Activated CD4-positive, alpha-beta T cell treated with anti-CD3 and anti-CD28 coated beads, Interleukin-2, amount 50 U/mL, for 24 hours (primary cell): ENCODE measurements at regions not wholly inside any gene's neighbourhood (a gene's known extent, or its start where the extent isn't known, plus 50 kb on each side); places are given as distances from the start of the nearest gene placed in this dataset.

Source experiments
- DNase-seq, 2 donors: peaks; one replicate each; pipeline ENCODE4 v3.0.0-alpha.2; 2020; ENCODE audit warnings: low read depth in 1 of 2, low spot score in 1 of 2

DNA sequence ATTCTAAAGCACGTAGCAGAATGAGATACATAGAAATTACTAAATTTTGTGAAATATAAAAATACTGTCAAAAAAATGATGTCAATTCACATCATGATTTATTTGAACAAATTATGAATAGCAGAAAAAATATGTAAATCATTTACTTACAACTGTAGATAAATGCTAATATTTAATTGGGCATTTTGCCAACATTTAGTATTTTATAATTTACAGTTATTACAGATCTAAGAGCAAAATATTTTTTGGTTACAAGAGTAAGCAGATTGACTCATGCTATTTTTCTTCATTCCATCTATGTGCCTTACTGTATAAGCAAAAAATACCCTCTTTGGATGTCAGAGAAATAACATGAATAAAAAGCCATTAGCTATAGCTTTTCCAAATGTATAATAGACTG, 282.3 kb upstream of the RGS18 start:
- no peak for DNase-seq

DNA sequence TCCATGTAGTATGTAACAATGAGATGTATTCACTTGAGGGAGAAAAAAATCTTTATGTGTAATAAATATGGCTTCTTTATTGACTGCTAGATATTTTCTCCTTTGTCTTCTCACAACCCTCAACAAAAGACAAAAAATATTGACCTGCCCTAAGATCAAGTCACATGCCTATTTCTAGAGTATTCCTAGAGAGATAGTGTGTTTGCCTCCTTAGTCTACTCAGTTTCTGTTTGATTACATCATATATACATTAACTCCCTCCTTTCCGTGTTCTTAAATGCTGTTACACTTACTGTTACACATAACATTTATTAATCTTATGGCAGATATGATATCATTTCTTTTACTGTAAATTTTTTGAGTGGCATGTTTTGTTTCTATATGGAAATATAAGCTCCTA, 281.6 kb upstream of the RGS18 start:
- DNase-seq, result no peak

DNA sequence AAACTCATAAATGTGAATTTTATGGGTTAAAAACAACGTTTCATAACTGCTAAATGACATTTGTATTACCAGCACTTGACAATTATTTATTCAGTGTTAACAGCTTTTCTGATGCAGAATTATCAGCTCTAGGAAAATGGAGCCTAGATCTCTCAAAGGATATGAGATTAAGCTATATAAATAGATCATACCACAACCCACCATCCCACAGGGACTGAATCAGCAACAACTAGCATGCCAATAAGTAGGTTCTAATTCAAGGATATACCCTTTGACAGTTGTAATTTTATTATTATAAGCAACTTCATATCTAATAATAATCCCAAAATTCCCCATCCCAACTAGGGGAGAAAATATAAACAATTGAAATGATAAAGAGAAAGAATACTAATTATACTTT, 275.4 kb upstream of the RGS18 start:
- DNase-seq, result no peak

DNA sequence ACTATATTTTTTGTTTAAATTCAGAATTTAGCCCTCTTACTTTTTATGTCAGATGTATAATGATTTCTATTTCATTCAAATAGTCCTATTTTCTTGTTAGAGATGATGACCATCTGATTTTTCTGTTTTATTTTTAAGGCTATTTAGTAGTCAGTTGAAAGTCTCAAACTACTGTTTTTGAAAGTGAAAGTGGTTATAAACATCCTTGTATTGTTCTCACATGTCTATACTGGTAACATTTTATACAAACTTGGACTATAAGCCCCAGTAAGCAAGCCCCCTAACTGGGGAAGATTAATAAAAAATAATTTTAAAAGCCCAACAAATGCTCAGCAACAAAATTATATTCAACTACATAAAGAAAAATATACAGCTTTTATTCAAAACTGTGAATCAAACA, 271.3 kb upstream of the RGS18 start:
- DNase-seq, result no peak

DNA sequence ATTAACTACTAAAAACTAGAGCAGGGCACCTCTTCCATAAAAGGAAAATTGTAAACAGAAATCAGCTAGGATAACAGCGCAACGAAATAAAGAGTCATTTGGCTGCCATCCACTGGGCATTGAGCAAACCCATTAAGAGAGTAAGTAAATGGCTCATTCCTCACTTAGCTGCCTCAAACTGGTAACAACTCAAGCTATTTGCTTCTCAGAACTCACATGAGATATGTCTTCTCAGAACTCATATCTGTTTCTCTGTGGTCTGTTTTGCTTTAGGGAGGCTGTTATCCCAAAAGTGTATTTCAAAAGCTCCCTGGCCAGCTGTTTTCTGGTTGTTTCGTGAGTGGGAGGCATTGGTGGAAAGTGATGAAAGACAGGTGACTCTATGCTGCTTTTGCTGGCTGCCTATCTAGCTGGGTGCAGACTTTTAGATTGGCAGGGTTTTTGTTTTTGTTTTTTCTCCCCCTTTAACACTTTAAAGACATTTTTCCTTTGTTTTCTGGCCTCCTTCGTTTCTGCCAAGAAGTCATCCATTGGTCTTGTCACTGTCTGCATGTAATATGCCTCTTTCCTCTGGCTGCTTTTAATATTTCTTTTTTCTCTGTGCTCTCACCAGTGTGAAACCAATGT, 269.2 kb upstream of the RGS18 start:
- DNase-seq, result no peak

DNA sequence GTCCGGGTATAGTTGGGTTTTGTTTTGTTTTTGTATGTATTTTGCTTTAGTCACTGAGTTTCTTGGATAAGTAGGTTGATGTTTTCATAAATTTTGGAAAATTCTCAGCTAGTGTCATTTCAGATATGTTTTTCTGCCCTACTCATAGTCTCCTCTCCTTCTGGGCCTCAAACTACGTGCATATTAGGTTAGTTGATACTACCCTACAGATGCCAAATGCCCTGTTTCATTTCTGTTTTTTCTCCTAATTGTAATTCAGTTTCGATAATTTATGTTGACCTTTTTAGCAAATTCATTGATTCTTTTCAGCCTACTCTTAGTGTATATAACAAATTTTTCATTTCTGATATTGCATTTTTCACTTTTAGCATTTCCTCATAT, 268.6 kb upstream of the RGS18 start:
- no peak for DNase-seq

DNA sequence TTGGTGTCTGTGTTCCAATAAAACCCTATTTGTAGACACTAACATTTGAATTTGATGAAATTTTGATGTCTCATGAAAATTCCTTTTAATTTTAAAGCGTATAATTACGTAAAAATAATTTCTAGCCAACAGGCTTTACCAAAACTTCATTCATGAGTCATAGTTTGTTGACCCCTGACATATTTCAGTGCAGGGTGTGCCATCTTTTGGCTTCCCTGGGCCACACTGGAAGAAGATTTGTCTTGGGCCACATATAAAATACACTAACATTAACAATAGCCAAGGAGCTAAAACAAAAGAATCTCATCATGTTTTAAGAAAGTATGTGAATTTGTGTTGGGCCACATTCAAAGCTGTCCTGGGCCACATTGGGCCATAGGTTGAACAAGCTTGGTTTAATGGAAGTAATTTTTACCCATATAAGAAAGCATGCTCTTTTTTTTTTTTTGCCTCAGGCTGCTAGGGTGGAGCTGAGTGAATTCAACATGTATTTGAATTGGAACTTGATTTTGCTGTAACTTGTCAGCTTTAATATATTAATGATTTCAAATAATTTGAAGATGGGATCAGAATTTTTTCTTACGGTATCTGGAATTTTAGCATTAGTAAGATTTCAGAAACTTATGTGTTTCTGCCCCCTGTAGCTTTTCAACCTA, 267.7 kb upstream of the RGS18 start:
- DNase-seq, result no peak

DNA sequence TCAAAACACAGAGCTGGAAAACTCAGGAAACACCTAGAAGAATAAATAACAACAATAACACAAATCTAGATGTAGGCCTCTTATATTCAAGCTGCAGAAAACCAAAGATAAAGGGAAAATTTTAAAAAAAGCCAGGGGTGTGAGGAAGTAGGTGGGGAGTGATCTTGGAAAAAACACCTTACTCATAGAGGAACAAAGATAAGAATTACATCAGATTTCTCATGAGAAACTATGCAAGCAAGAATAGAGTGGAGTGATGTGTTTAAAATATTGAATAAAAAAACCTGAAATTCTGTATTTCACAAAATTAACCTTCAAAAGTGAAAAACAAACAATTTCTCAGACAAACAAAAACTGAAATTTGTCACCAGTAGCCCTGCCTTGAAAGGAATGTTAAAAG, 265.5 kb upstream of the RGS18 start:
- no peak for DNase-seq

DNA sequence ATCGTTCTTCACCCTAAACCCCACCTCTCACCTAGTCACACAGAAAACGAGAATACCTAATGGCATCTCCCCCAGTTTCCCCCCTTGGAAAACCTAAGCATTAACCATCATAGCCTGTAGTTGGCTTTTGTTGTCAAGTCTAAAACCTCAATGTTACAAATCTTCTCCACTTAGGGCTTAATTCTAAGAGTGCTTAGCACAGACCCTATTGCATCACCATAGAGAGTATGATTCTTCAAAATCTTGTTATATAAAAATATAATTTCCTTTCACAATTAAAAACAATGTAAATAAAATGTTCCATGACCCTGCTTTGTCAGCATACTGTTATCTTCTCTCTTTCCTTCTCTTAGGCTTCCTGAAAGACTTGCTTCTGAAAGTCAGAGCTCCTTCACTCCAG, 263.2 kb upstream of the RGS18 start:
- DNase-seq, result no peak

DNA sequence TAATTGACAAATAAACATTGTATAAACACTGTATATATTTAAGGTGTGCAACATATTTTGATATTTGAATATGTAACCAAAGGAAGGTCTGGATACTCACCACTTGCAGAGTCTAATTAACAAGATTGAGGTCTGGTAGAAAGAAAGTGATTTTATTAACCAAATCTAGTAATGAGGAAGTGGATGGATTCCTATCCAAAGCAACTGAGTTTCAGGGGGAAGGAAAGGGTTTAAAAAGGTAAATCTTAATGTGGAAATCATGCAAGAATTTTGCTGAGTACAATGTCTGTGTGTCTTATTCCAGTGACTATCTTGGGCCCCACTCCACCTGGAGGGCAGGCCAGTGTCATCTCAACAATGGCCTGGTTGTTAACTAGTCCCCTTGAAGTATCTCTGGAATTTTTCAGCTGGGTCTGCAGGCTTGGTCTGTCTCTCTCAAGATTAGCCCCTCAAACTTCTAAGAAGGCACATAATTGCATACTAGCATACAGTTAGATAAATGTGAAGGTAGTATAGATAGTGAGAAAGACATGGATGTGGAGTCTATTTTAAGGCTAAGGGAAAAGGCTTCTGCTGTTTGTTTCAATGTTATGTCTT, 262.7 kb upstream of the RGS18 start:
- DNase-seq, result no peak

DNA sequence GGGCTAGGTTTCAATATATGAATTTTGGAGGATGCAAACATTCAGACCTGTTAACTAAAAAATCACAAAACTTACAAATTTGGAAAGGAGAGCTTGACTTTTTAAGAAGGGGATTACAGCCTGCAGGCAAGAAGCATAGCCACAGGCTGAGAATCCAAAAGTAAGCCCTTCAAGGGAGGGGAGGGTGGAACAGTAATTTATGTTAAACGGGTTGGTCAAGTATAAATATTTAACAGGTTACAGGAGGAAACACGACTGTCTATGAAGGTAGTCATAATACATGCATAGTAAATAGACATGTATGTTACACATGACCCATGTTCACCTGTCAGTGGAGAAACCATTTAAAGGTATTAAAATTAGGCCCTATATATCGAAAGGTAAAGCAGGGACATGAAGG, 261.1 kb upstream of the RGS18 start:
- DNase-seq, result no peak

DNA sequence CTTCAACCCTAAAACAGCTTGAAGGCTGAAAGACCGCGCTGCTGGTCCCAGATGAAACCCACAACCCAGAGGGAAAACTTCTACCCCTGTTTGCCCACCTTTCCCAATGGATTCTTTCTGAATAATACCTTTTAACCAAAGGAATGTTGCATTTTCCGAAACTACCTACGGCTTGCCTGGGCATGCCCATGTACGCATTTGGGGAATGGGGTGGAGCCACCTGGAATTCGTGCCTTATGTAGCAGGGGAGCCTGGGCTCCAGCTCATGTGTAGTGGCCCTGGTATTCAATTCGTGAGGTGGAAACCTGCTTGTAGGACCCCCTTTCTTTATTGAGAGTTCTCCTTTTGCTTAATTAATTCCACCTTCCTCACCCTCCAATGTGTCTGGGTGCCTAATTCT, 256.6 kb upstream of the RGS18 start:
- DNase-seq, result no peak

DNA sequence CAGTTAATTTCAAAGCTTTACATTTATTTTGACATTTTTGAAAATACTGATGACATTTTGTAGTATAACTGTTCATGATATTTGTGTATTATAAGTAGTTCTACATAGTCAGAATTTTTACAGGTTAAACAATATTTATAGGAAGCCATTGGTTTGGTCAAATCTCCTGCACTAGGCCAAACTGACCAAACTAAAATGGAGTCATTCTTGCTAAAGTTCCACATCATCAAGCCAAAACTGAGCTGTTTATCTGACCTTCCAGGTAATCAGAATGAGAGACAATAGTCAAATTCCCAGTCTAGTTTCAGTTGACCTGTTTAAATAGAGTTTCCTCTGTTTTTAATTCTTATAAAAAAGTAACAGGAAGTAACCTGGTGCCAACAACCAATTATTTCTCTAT, 253.3 kb upstream of the RGS18 start:
- DNase-seq, result no peak

DNA sequence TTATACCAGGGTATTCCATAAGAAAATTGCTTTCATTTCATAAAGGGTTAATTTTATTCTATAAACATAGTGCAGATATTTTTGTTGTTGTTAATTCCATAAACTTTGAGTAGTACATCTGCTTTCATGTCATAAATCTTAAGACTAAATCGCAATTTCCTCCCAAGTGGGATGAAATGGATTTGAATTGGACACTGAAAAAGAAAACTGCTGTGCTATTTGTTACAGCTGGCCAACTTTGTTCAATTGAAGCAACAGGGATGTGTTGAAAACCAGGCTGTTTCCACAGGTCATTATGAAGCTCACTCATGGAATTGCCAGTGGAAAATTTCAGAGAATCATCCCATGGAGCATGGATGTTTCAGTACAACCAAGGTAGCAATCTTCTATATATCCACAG, 252.5 kb upstream of the RGS18 start:
- DNase-seq, result no peak

DNA sequence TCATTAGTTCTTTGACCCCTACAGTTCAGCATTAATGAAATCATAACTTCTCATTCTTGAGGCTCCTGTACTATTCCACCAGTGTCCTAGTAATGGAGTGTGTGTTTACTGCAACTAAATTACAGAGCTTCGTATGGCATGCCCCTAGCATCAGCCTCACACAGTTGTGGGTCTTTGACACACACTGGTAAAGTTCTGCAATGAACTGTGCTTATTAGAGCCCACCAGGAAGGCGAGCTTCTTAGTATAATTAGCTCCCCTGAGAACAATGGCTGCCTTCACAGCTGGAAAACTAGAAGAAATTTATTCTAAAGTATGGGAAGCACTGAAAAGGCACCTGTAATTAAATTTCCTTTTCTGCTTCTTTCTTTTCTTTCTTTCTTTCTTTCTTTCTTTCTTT, 251.1 kb upstream of the RGS18 start:
- DNase-seq, result no peak

DNA sequence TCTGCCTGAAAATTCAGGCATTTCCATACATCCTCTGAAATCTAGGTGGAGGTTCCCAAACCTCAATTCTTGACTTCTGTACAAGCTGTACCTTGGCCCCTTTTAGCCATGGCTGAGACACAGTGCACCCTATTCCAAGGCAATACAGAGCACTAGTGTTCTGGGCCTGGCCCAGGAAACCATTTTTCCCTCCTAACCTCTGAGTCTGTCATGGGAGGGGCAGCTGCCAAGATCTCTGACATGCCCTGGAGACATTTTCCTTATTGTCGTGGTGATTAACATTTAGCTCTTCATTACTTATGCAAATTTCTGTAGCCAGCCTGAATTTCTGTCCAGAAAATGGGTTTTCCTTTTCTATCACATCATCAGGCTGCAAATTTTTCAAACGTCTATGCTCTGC, 248.0 kb upstream of the RGS18 start:
- no peak for DNase-seq

DNA sequence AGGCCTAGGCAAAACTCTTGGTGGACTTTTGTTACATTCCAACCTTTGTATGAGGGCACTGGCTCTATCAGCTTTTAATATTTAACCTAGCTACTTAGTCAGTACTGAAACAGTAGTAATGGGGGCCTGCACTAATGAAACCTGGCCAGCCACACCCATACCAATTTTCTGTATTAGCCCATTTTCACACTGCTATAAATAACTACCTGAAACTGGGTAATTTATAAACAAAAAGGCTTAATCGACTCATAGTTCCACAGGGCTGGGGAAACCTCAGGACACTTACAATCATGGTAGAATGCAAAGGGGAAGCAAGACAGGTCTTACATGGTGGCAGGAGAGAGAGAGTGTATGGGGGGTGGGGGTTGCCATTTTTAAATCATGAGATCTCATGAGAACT, 245.7 kb upstream of the RGS18 start:
- DNase-seq, result no peak

DNA sequence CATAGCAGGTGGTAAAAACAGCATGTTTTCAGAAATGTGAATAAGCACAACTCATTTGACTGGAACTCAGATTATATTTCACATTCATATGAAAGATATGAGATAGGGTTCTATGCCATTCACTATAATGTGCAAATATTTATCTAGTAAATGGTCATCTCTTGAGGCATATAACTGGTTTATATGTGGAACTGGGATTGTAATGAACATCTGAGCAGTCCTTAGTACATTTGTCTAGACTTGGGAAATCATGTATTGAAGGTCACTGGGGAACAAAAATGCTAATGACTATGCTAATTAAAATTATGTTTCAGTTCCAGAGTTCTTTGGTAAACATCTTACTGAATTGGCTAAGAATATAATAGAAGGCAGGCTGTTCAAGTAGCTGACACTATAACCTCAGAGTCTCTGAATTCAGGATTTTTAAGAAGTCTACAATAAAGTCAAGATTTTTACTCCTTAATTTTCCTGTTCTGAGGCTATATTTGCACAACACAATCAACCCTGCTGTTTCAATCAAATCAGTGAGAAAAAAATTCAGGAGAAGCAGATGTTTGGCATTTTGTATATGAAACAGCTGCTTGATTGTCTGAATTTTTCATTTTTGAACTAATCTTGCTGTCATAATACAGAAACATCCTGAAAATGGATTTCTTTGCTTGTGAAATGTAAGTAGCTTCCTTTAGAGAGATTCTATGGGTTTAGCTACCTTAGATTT, 244.8 kb upstream of the RGS18 start:
- DNase-seq, result no peak

DNA sequence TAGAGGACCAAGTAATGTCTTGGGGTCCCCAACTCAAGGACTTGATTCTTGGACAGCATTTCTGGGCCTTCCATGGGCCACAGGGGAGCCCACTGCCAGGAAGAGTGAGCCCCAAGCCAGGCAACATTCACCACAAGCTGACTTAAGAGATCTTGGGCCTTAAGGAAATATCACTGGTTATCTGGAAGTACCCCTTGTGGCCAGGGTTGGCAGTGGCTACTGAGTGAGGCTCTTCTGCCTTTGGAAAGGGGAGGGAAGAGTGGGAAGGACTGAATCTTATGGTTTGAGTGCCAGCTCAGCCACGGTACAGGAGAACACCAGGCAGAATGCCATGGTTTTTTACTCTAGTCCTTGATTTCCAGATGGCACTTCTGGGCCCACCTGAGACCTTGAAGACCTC, 228.9 kb upstream of the RGS18 start:
- DNase-seq, result no peak

DNA sequence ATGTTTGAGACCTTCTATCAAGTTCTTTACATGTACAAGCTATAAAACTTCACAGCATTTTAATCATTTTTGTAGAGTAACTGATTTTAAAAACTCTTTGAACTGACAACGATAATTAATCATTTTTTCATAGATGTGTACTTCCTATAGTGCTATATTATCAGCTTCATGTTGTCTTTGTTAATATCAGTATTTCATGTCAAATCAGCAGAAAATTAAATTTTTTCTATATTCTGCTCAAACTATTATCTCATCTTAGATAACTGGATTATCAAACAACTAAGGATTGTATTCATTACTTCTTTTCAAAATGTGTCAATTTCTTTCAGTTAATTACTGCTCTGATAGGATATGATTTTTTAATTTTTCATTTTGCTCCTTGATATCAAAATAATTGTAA, 214.6 kb upstream of the RGS18 start:
- DNase-seq, result no peak

DNA sequence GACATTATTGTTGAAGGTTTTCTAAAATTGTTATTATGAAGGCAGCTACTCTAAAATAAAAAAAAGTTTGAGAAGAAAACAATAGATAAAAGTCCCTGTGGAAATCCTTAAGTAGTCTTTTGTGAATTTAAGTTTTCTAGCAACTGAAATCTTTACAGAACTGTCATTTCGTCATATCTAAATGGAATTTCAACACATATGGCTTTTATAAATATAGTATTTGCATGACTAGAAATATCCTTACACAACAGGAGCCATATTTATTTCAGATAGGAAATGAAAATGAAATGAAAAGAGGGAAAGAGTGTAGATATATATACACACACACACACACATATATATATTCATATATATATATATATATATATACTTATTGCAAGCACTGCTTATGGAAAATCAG, 204.7 kb upstream of the RGS18 start:
- DNase-seq, result no peak

DNA sequence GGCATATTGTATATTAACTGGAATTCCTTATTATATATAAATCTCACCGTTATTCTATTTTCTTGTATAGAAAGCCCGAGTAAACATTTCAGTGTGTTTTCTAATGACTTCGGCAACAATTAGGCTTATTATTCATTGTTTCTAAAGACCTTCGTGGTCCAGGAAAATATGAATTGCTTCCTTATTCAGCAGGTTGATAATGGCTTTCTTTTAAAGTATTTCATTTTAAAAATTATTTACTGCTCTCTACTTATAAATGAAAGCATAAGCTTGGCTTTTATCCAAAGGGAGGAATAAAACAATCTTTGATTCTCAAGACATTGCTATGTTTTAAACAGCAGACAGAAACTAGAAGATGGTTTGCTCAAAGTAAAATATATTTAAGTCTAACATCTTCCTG, 198.4 kb upstream of the RGS18 start:
- no peak for DNase-seq
